LNCaP clone FGC (cell line): ENCODE measurements at regions not wholly inside any gene's neighbourhood (a gene's known extent, or its start where the extent isn't known, plus 50 kb on each side); places are given as distances from the start of the nearest gene placed in this dataset.

Experiments
- DNase-seq: peaks from one replicate; pipeline ENCODE4 v3.0.0-alpha.2; 2011; ENCODE audit warnings: low read depth
- H3K4me3 ChIP-seq: 2 replicates; pipeline ENCODE4 v1.5.1; 2011; ENCODE audit warnings: mild to moderate bottlenecking, low read depth, low read length, control low read depth
- CTCF ChIP-seq: IDR thresholded peaks from 2 replicates; pipeline ENCODE4 v1.5.1; 2012; ENCODE audit warnings: mild to moderate bottlenecking; ENCODE audit not compliant: control insufficient read depth, insufficient read depth; ENCODE audit errors: extremely low read depth

GRCh38 chr1:189336115-189337100 lies 1141.3 kb downstream of the BRINP3 start:
- H3K4me3 ChIP-seq = no peak overlapping the region
- no peak for TF ChIP-seq CTCF
- no peak for DNase-seq

GRCh38 chr1:189349607-189350006 lies 1128.1 kb downstream of the BRINP3 start:
- no peak for TF ChIP-seq CTCF
- no peak overlapping the region for H3K4me3 ChIP-seq
- DNase-seq = no peak

GRCh38 chr1:189350983-189351616 lies 1126.6 kb downstream of the BRINP3 start:
- H3K4me3 ChIP-seq = no peak overlapping the region
- no peak for TF ChIP-seq CTCF

GRCh38 chr1:189351960-189352359 lies 1125.7 kb downstream of the BRINP3 start:
- no peak for DNase-seq
- no peak overlapping the region for H3K4me3 ChIP-seq

More at GRCh38 chr1:189350983-189351616, 1126.6 kb downstream of the BRINP3 start:
- no peak for DNase-seq

GRCh38 chr1:189356206-189356605 lies 1121.5 kb downstream of the BRINP3 start:
- no peak for DNase-seq
- no peak overlapping the region for H3K4me3 ChIP-seq
- TF ChIP-seq CTCF = no peak

More at GRCh38 chr1:189351960-189352359, 1125.7 kb downstream of the BRINP3 start:
- no peak for TF ChIP-seq CTCF

- TF ChIP-seq CTCF = no peak
- no peak overlapping the region for H3K4me3 ChIP-seq
- no peak for DNase-seq
Observed at GRCh38 chr1:189357317-189357716, 1120.3 kb downstream of the BRINP3 start.
